ENCODE measurements at regions not wholly inside any gene's neighbourhood (a gene's known extent, or its start where the extent isn't known, plus 50 kb on each side); places are given as distances from the start of the nearest gene placed in this dataset.

DNA sequence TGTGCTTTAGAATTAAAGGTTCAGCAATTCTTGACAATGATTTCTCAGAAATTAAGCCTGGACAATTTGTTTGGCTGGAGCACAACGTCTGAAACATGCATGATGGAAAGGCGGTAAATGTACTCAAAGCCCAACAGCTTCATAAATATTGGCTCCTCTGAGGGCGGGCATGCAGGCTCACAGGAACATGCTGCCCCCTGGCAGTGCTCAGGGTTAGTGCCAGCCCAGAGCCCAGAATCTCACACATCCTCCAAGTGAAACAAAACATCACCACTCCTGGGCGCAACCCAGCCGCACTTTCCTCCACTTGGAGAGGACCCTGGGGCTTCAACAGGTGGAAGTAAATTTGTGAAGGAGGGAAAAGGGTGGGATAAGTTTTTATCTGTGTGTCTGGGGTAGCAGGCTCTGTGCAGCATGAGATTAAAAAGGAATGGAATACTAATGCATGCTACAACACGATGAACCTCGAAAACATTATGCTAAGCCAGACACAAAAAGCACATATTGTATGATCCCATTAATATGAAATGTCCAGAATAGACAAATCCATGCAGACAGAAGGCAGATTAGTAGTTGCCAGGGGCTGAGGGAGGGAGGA, 54.1 kb upstream of the PTPRT start:
- DNase-seq = no peak
- Histone ChIP-seq H3K36me3 (no peaks in the 10 kb centered on the region), H3K27ac (no peak overlapping the region), H3K4me3 (no peak overlapping the region), H3K9me3 (peaks cover 0 to 5% (median 0%) of the 10 kb centered on the region in 3 donors), H3K27me3 (peaks cover 0 to 17% of the 10 kb centered on the region in 2 donors), H3K4me1 (no peaks in the 10 kb centered on the region)
- intact Hi-C loops (cut with DNase I; ENCODE audit: low total_unique reads) = no loop called here
- TF ChIP-seq, protein P1, sequence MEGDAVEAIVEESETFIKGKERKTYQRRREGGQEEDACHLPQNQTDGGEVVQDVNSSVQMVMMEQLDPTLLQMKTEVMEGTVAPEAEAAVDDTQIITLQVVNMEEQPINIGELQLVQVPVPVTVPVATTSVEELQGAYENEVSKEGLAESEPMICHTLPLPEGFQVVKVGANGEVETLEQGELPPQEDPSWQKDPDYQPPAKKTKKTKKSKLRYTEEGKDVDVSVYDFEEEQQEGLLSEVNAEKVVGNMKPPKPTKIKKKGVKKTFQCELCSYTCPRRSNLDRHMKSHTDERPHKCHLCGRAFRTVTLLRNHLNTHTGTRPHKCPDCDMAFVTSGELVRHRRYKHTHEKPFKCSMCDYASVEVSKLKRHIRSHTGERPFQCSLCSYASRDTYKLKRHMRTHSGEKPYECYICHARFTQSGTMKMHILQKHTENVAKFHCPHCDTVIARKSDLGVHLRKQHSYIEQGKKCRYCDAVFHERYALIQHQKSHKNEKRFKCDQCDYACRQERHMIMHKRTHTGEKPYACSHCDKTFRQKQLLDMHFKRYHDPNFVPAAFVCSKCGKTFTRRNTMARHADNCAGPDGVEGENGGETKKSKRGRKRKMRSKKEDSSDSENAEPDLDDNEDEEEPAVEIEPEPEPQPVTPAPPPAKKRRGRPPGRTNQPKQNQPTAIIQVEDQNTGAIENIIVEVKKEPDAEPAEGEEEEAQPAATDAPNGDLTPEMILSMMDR (IDR thresholded peaks at IDR 0.05) = peak; percentile 27 to 31

GRCh38 chr20:43241057-43241702, 51.5 kb upstream of the PTPRT start:
- TF ChIP-seq, protein P1 (IDR thresholded peaks at IDR 0.05) = no peak

More at GRCh38 chr20:43241057-43241702, 51.5 kb upstream of the PTPRT start:
- DNase-seq = no peak
- Histone ChIP-seq H3K27me3 (peaks cover 0 to 20% of the 10 kb centered on the region in 2 donors), H3K4me1 (no peaks in the 10 kb centered on the region), H3K36me3 (no peaks in the 10 kb centered on the region), H3K4me3 (no peak overlapping the region), H3K9me3 (peaks cover 0 to 7% (median 0%) of the 10 kb centered on the region in 3 donors), H3K27ac (no peak overlapping the region)
- intact Hi-C loops (cut with DNase I; ENCODE audit: low total_unique reads) = no loop called here
